IMR-90 (cell line): ENCODE measurements at regions not wholly inside any gene's neighbourhood (a gene's known extent, or its start where the extent isn't known, plus 50 kb on each side); places are given as distances from the start of the nearest gene placed in this dataset.

ENCODE experiments used
- ATAC-seq: fragments of 200-7000 bp; cut with Tn5 transposase; 2 replicates; pipeline ENCODE4 v1.9.1; 2020; ENCODE audit warnings: low read depth, mild to moderate bottlenecking, moderate library complexity
- BruUV-seq: library from RNA; stranded (reverse); fragments of 400-500 nt; replicated peaks from 2 replicates; lab custom pipeline; 2021; lab: Mats Ljungman, UMichigan
- CTCF ChIA-PET: fragments of 300-600 bp; formaldehyde crosslinking; extraction: SDS; loops from one replicate; lab custom pipeline; 2021; ENCODE audit warnings: antibody characterized with exemption; lab: Yijun Ruan, JAX
- POLR2A ChIA-PET: fragments of 300-600 bp; sonication (Branson Sonifier 250); formaldehyde crosslinking; loops from one replicate; lab custom pipeline; 2022; ENCODE audit warnings: antibody characterized with exemption; ENCODE audit not compliant: unreplicated experiment; lab: Charles Lee
- DNase-seq: peaks from one replicate; pipeline ENCODE4 v3.0.0; 2013
- H2AFZ ChIP-seq: replicated peaks from 2 replicates; pipeline ENCODE3; 2013; ENCODE audit warnings: low read length, mild to moderate bottlenecking; ENCODE audit not compliant: poor library complexity
- H2AK5ac ChIP-seq: 2 replicates; pipeline ENCODE4 v1.6.1; 2013; ENCODE audit warnings: low read depth, low read length, inconsistent platforms
- H2AK9ac ChIP-seq: replicated peaks from 2 replicates; pipeline ENCODE3; 2013; ENCODE audit warnings: mild to moderate bottlenecking, low read depth, low read length, moderate library complexity; ENCODE audit not compliant: poor library complexity
- H2BK120ac ChIP-seq: 2 replicates; pipeline ENCODE4 v1.6.1; 2013; ENCODE audit warnings: low read depth, low read length, inconsistent platforms
- H2BK15ac ChIP-seq: 3 replicates; pipeline ENCODE4 v1.6.1; 2013; ENCODE audit warnings: low read depth, low read length, inconsistent platforms
- H2BK20ac ChIP-seq: 2 replicates; pipeline ENCODE4 v1.6.1; 2013; ENCODE audit warnings: low read depth, mild to moderate bottlenecking, inconsistent platforms, low read length, moderate library complexity
- H2BK5ac ChIP-seq: 2 replicates; pipeline ENCODE4 v1.6.1; 2013; ENCODE audit warnings: mild to moderate bottlenecking, low read depth, low read length, inconsistent platforms; ENCODE audit not compliant: poor library complexity, severe bottlenecking
- H3K14ac ChIP-seq: replicated peaks from 2 replicates; pipeline ENCODE4 v1.6.1; 2013; ENCODE audit warnings: low read depth, low read length, inconsistent platforms
- H3K18ac ChIP-seq: 2 replicates; pipeline ENCODE4 v1.6.1; 2013; ENCODE audit warnings: low read depth, low read length, control low read depth
- H3K23ac ChIP-seq: 2 replicates; pipeline ENCODE4 v1.6.1; 2013; ENCODE audit warnings: low read depth, low read length, inconsistent platforms
- H3K27ac ChIP-seq: 2 replicates; pipeline ENCODE4 v1.5.1; 2013; ENCODE audit warnings: mild to moderate bottlenecking, control low read depth, low read length; ENCODE audit not compliant: insufficient read depth
- H3K27me3 ChIP-seq: 2 replicates; pipeline ENCODE4 v1.6.1; 2013; ENCODE audit warnings: low read length; ENCODE audit not compliant: control insufficient read depth, insufficient read depth
- H3K36me3 ChIP-seq: 2 replicates; pipeline ENCODE4 v1.6.1; 2013; ENCODE audit warnings: low read length, mixed read lengths; ENCODE audit not compliant: control insufficient read depth, insufficient read depth
- H3K4ac ChIP-seq: 2 replicates; pipeline ENCODE4 v1.6.1; 2013; ENCODE audit warnings: low read depth, low read length, inconsistent platforms
- H3K4me1 ChIP-seq: 2 replicates; pipeline ENCODE4 v1.6.1; 2013; ENCODE audit warnings: low read length, mixed read lengths; ENCODE audit not compliant: control insufficient read depth, insufficient read depth
- H3K4me2 ChIP-seq: 2 replicates; pipeline ENCODE4 v1.6.1; 2013; ENCODE audit warnings: low read depth, mild to moderate bottlenecking, control low read depth, low read length, moderate library complexity
- H3K4me3 ChIP-seq: 2 replicates; pipeline ENCODE4 v1.5.1; 2013; ENCODE audit warnings: low read depth, mild to moderate bottlenecking, control low read depth, low read length, moderate library complexity; ENCODE audit not compliant: insufficient read depth
- H3K56ac ChIP-seq: 2 replicates; pipeline ENCODE4 v1.6.1; 2013; ENCODE audit warnings: low read length, inconsistent platforms; ENCODE audit not compliant: insufficient read depth; ENCODE audit errors: extremely low read depth
- H3K79me1 ChIP-seq, 2 experiments: 2 replicates each; pipeline ENCODE4 v1.6.1; 2013; ENCODE audit warnings: low read length in 2 of 2, inconsistent platforms in 1 of 2, low read depth in 1 of 2
- H3K9ac ChIP-seq: 2 replicates; pipeline ENCODE4 v1.6.1; 2013; ENCODE audit warnings: low read depth, low read length, control low read depth
- H3K9me1 ChIP-seq: 2 replicates; pipeline ENCODE4 v1.6.1; 2013; ENCODE audit warnings: low read length, inconsistent platforms; ENCODE audit not compliant: insufficient read depth
- H3K9me3 ChIP-seq: 2 replicates; pipeline ENCODE4 v1.6.1; 2013; ENCODE audit warnings: low read length; ENCODE audit not compliant: control insufficient read depth, insufficient read depth
- H4K20me1 ChIP-seq: 2 replicates; pipeline ENCODE4 v1.6.1; 2013; ENCODE audit warnings: low read length, inconsistent platforms; ENCODE audit not compliant: insufficient read depth
- H4K5ac ChIP-seq: 2 replicates; pipeline ENCODE4 v1.6.1; 2013; ENCODE audit warnings: mild to moderate bottlenecking, low read depth, low read length, control low read depth
- H4K8ac ChIP-seq, 2 experiments: 2 replicates each; pipeline ENCODE4 v1.6.1; 2013; ENCODE audit warnings: low read depth in 2 of 2, low read length in 2 of 2, control low read depth in 1 of 2, inconsistent platforms in 1 of 2
- H4K91ac ChIP-seq: 2 replicates; pipeline ENCODE4 v1.6.1; 2013; ENCODE audit warnings: low read depth, low read length, inconsistent platforms; ENCODE audit not compliant: insufficient read depth
- BHLHE40 ChIP-seq: fragments of 150-350 bp; IDR thresholded peaks from 2 replicates; pipeline ENCODE4 v1.6.1; 2016; ENCODE audit warnings: mild to moderate bottlenecking, low read depth, low read length
- CEBPB ChIP-seq: IDR thresholded peaks from 2 replicates; pipeline ENCODE4 v1.6.1; 2012; ENCODE audit warnings: low read depth, low read length, improper control_type of control experiment
- CHD1 ChIP-seq: IDR thresholded peaks from 2 replicates; pipeline ENCODE4 v1.6.1; 2012; ENCODE audit warnings: low read depth, low read length, improper control_type of control experiment
- FOS ChIP-seq: fragments of 150-350 bp; IDR thresholded peaks from 2 replicates; pipeline ENCODE4 v1.6.1; 2016; ENCODE audit warnings: low read depth, low read length
- MAFK ChIP-seq: IDR thresholded peaks from 2 replicates; pipeline ENCODE4 v1.6.1; 2012; ENCODE audit warnings: low read depth, low read length, improper control_type of control experiment
- MAZ ChIP-seq: IDR thresholded peaks from 2 replicates; pipeline ENCODE4 v1.6.1; 2012; ENCODE audit warnings: low read depth, mild to moderate bottlenecking, low read length, improper control_type of control experiment, moderate library complexity, borderline replicate concordance
- MXI1 ChIP-seq: IDR thresholded peaks from 2 replicates; pipeline ENCODE4 v1.6.1; 2012; ENCODE audit warnings: low read depth, mild to moderate bottlenecking, low read length, moderate library complexity, borderline replicate concordance
- NFE2L2 ChIP-seq: fragments of 150-350 bp; IDR thresholded peaks from 2 replicates; pipeline ENCODE4 v1.6.1; 2016; ENCODE audit warnings: low read depth, mild to moderate bottlenecking, low read length
- POLR2A ChIP-seq: IDR thresholded peaks from 2 replicates; pipeline ENCODE4 v1.6.1; 2012; ENCODE audit warnings: mild to moderate bottlenecking, low read depth, low read length
- RAD21 ChIP-seq: IDR thresholded peaks from 2 replicates; pipeline ENCODE4 v1.6.1; 2012; ENCODE audit warnings: low read length, improper control_type of control experiment
- RCOR1 ChIP-seq: IDR thresholded peaks from 2 replicates; pipeline ENCODE4 v1.6.1; 2012; ENCODE audit warnings: mild to moderate bottlenecking, low read length, improper control_type of control experiment; ENCODE audit not compliant: insufficient replicate concordance
- RFX5 ChIP-seq: IDR thresholded peaks from 2 replicates; pipeline ENCODE4 v1.8.0; 2012; ENCODE audit warnings: low read depth, mild to moderate bottlenecking, low read length, moderate library complexity
- SMC3 ChIP-seq: fragments of 150-350 bp; IDR thresholded peaks from 2 replicates; pipeline ENCODE4 v1.6.1; 2016; ENCODE audit warnings: low read depth, mild to moderate bottlenecking, antibody characterized with exemption, low read length, moderate library complexity
- WGBS, 2 experiments: methylation state at CpG; one replicate each; pipeline versions ENCODE4 v1.1.5 to v1.1.7; 2013; ENCODE audit warnings: missing lambda C conversion rate in 2 of 2; ENCODE audit not compliant: insufficient read length in 1 of 2; ENCODE audit errors: extremely low coverage in 2 of 2; 5-methylcytosine and 5-hydroxymethylcytosine counted together
- dilution Hi-C: fragments of 300-500 bp; cut with HindIII; formaldehyde crosslinking; loops from one replicate; pipeline ENCODE4 v1.14.3; 2018; ENCODE audit warnings: low sequenced_read_pairs; ENCODE audit not compliant: unreplicated experiment
- in situ Hi-C: fragments of 300-500 bp; cut with MboI; formaldehyde crosslinking; loops from 3 replicates; pipeline ENCODE4 v1.14.3; 2019; ENCODE audit warnings: low sequenced_read_pairs, inconsistent platforms, mixed read lengths
- intact Hi-C: fragments of 100-400 bp; cut with micrococcal nuclease; formaldehyde crosslinking; loops from 2 replicates; pipeline ENCODE4 v1.10.0; 2022
- TF ChIP-seq, protein P1 (sequence below): fragments of 150-350 bp; IDR thresholded peaks from 2 replicates; pipeline ENCODE4 v1.6.1; 2017; ENCODE audit warnings: mild to moderate bottlenecking, antibody characterized with exemption, low read length, low read depth
- TF ChIP-seq, protein P2 (sequence below): fragments of 150-350 bp; IDR thresholded peaks from 2 replicates; pipeline ENCODE4 v1.6.1; 2016; ENCODE audit warnings: low read depth, mild to moderate bottlenecking, low read length, moderate library complexity, borderline replicate concordance
- TF ChIP-seq, protein P3 (sequence below): conservative IDR thresholded peaks from 2 replicates; pipeline ENCODE4 v1.5.1; 2012; ENCODE audit warnings: mild to moderate bottlenecking, low read depth, low read length, improper control_type of control experiment

DNA sequence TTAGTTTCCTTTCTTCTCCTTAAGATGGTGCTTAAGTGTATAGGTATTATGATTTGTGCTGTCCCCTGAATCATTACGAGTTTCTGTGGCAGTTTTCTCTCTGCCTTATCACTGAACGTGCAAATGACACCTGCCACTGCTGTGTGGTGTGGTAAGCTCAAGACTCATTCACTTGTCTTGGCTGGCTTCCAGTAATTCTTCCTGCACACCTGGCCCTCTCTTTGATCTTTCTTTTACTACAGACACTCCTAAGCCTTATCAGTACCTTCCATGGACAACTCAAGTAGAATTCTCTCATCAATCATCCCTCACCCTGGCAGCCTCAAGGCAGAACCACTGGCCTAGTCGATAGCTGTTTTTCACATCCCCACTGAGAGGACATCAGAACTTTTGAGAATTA, 82.6 kb upstream of the ADAMTS19 start:
- no peaks in the 10 kb centered on the region for H3K9me3 ChIP-seq
- POLR2A ChIA-PET = no interaction called here

More for the DNA sequence above, 82.6 kb upstream of the ADAMTS19 start:
- ATAC-seq (no peak), DNase-seq (no peak)
- H2BK15ac ChIP-seq = no peak overlapping the region
- H3K27ac ChIP-seq = no peak overlapping the region
- intact Hi-C loops (no loop called here), in situ Hi-C loops (no loop called here), dilution Hi-C loops (no loop called here)
- H2AK9ac ChIP-seq = no peak overlapping the region
- H2BK5ac ChIP-seq = no peak overlapping the region
- H3K4me2 ChIP-seq = no peak overlapping the region
- BruUV-seq = no TSS peak
- no peaks in the 10 kb centered on the region for H3K27me3 ChIP-seq
- no peak overlapping the region for H3K4ac ChIP-seq
- H4K20me1 ChIP-seq = no peaks in the 10 kb centered on the region
- no peak overlapping the region for H2BK20ac ChIP-seq
- H3K23ac ChIP-seq = no peak overlapping the region
- H3K4me1 ChIP-seq = no peaks in the 10 kb centered on the region
- TF ChIP-seq SMC3 = no peak
- no peak for TF ChIP-seq BHLHE40
- TF ChIP-seq POLR2A = no peak
- no peak for TF ChIP-seq MAZ
- TF ChIP-seq MAFK = no peak
- TF ChIP-seq CHD1 = no peak
- no peak for TF ChIP-seq FOS
- TF ChIP-seq RAD21 = no peak
- TF ChIP-seq, protein P1, sequence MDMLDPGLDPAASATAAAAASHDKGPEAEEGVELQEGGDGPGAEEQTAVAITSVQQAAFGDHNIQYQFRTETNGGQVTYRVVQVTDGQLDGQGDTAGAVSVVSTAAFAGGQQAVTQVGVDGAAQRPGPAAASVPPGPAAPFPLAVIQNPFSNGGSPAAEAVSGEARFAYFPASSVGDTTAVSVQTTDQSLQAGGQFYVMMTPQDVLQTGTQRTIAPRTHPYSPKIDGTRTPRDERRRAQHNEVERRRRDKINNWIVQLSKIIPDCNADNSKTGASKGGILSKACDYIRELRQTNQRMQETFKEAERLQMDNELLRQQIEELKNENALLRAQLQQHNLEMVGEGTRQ = no peak
- no peak for TF ChIP-seq CEBPB
- TF ChIP-seq, protein P2, sequence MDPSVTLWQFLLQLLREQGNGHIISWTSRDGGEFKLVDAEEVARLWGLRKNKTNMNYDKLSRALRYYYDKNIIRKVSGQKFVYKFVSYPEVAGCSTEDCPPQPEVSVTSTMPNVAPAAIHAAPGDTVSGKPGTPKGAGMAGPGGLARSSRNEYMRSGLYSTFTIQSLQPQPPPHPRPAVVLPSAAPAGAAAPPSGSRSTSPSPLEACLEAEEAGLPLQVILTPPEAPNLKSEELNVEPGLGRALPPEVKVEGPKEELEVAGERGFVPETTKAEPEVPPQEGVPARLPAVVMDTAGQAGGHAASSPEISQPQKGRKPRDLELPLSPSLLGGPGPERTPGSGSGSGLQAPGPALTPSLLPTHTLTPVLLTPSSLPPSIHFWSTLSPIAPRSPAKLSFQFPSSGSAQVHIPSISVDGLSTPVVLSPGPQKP = no peak
- TF ChIP-seq RFX5 = no peak
- no peak for TF ChIP-seq RCOR1
- TF ChIP-seq, protein P3, sequence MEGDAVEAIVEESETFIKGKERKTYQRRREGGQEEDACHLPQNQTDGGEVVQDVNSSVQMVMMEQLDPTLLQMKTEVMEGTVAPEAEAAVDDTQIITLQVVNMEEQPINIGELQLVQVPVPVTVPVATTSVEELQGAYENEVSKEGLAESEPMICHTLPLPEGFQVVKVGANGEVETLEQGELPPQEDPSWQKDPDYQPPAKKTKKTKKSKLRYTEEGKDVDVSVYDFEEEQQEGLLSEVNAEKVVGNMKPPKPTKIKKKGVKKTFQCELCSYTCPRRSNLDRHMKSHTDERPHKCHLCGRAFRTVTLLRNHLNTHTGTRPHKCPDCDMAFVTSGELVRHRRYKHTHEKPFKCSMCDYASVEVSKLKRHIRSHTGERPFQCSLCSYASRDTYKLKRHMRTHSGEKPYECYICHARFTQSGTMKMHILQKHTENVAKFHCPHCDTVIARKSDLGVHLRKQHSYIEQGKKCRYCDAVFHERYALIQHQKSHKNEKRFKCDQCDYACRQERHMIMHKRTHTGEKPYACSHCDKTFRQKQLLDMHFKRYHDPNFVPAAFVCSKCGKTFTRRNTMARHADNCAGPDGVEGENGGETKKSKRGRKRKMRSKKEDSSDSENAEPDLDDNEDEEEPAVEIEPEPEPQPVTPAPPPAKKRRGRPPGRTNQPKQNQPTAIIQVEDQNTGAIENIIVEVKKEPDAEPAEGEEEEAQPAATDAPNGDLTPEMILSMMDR = no peak
- no peak for TF ChIP-seq NFE2L2
- TF ChIP-seq MXI1 = no peak
- H3K56ac ChIP-seq = no peak overlapping the region
- H2BK120ac ChIP-seq = no peak overlapping the region
- no peak overlapping the region for H3K4me3 ChIP-seq
- H4K8ac ChIP-seq = no peak overlapping the region
- no peaks in the 10 kb centered on the region for H3K36me3 ChIP-seq
- no peak overlapping the region for H4K91ac ChIP-seq
- no peak overlapping the region for H3K9ac ChIP-seq
- no peak overlapping the region for H3K18ac ChIP-seq
- no peak overlapping the region for H2AFZ ChIP-seq
- no peak overlapping the region for H3K14ac ChIP-seq
- CTCF ChIA-PET = interaction anchor here (0.9 kb wide), 1 partner anchor 15 kb away, joined by 3 read pairs; no protein-coding TSS in a partner anchor
- no peak overlapping the region for H4K5ac ChIP-seq
- no peaks in the 10 kb centered on the region for H3K79me1 ChIP-seq
- WGBS, 2 experiments = 0% methylated on average over 1 of the region's 3 CpGs; no CpG with 5 or more reads in 1 of the 2 experiments
- H2AK5ac ChIP-seq = no peak overlapping the region
- H3K9me1 ChIP-seq = no peaks in the 10 kb centered on the region
